ENCODE measurements at regions not wholly inside any gene's neighbourhood (a gene's known extent, or its start where the extent isn't known, plus 50 kb on each side); places are given as distances from the start of the nearest gene placed in this dataset.

DNA sequence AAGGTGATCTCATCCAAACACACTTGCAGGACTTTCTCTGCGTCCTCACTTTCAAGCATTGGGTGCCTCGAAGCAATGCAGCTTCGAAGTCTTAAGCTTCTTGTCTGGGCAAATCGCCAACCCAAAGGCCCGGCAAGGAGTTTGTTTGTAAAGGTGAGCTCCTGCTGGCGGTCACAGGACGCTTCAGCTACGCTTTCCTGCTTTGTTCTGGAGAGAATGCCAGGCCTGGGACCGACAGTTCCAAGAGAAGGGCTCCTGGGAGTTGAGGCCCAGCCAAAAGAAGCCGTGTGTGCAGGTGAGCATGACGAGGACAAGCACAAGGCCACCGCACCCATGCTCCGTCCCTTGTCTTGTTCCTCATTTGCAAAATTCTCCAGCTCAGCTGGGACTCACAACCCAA is 106.6 kb upstream of the DOCK1 start:
- Histone ChIP-seq H2AK9ac (replicated peaks; ENCODE audit: low read depth, low read length, poor library complexity) (no peak overlapping the region), H3K56ac (ENCODE audit: extremely low read depth, insufficient read depth, low read length) (no peak overlapping the region), H2BK5ac (ENCODE audit: low read depth, low read length, poor library complexity, severe bottlenecking) (no peak overlapping the region), H3K79me1 (ENCODE audit: low read depth in 1 of 2, low read length in 2 of 2) (no peaks in the 10 kb centered on the region), H3K9me3 (ENCODE audit: control insufficient read depth, insufficient read depth, low read length) (no peaks in the 10 kb centered on the region), H2BK20ac (ENCODE audit: low read depth, low read length) (no peak overlapping the region), H3K36me3 (ENCODE audit: control insufficient read depth, insufficient read depth, low read length) (no peaks in the 10 kb centered on the region), H3K27me3 (ENCODE audit: control insufficient read depth, insufficient read depth, low read length) (no peaks in the 10 kb centered on the region), H4K20me1 (ENCODE audit: insufficient read depth, low read length) (no peaks in the 10 kb centered on the region), H3K27ac (ENCODE audit: insufficient read depth, low read length) (no peak overlapping the region), H2BK120ac (ENCODE audit: low read depth, low read length) (no peak overlapping the region), H3K4ac (ENCODE audit: low read depth, low read length) (no peak overlapping the region), H2AFZ (replicated peaks; ENCODE audit: low read length, poor library complexity) (no peak overlapping the region), H4K91ac (ENCODE audit: insufficient read depth, low read depth, low read length) (no peak overlapping the region), H3K4me1 (ENCODE audit: control insufficient read depth, insufficient read depth, low read length) (no peaks in the 10 kb centered on the region), H3K14ac (replicated peaks; ENCODE audit: low read depth, low read length) (no peak overlapping the region), H3K23ac (ENCODE audit: low read depth, low read length) (no peak overlapping the region), H3K4me2 (ENCODE audit: low read depth, low read length) (no peak overlapping the region), H3K4me3 (ENCODE audit: insufficient read depth, low read depth, low read length) (no peak overlapping the region), H3K9me1 (ENCODE audit: insufficient read depth, low read length) (no peaks in the 10 kb centered on the region), H2AK5ac (ENCODE audit: low read depth, low read length) (no peak overlapping the region), H4K8ac (ENCODE audit: low read depth in 2 of 2, low read length in 2 of 2) (no peak overlapping the region), H3K9ac (ENCODE audit: low read depth, low read length) (no peak overlapping the region), H3K18ac (ENCODE audit: low read depth, low read length) (no peak overlapping the region), H4K5ac (ENCODE audit: low read depth, low read length) (no peak overlapping the region), H2BK15ac (ENCODE audit: low read depth, low read length) (no peak overlapping the region)
- 13% methylated on average over 4 of the region's 13 CpGs; no CpG with 5 or more reads in 1 of the 2 experiments for WGBS, 2 experiments (ENCODE audit: extremely low coverage in 2 of 2, insufficient read length in 1 of 2)
- ATAC-seq (ENCODE audit: low read depth) (no peak), DNase-seq (no peak)
- no peak for TF ChIP-seq FOS (IDR thresholded peaks at IDR 0.05; ENCODE audit: low read depth, low read length)
- TF ChIP-seq POLR2A (IDR thresholded peaks at IDR 0.05; ENCODE audit: low read depth, low read length) = no peak
- no peak for TF ChIP-seq SMC3 (IDR thresholded peaks at IDR 0.05; ENCODE audit: low read depth, low read length)
- no peak for TF ChIP-seq MXI1 (IDR thresholded peaks at IDR 0.05; ENCODE audit: borderline replicate concordance, low read depth, low read length)
- POLR2A ChIA-PET (ENCODE audit: unreplicated experiment) = no interaction called here
- in situ Hi-C loops (cut with MboI; ENCODE audit: low sequenced_read_pairs) = no loop called here
- dilution Hi-C loops (cut with HindIII; ENCODE audit: low sequenced_read_pairs, unreplicated experiment) = no loop called here
- intact Hi-C loops (cut with micrococcal nuclease) = no loop called here
- BruUV-seq (replicated peaks) = no TSS peak
- CTCF ChIA-PET = no interaction called here

Measured in IMR-90 (cell line).